Sigmoid colon (tissue), 3 donors: ENCODE measurements at regions not wholly inside any gene's neighbourhood (a gene's known extent, or its start where the extent isn't known, plus 50 kb on each side); places are given as distances from the start of the nearest gene placed in this dataset.

ENCODE experiments used
- POLR2A ChIP-seq, 2 donors: fragments of 450-650 bp; IDR thresholded peaks; one replicate each; pipeline ENCODE4 v1.6.1; 2016; ENCODE audit warnings: antibody characterized with exemption in 2 of 2, mild to moderate bottlenecking in 2 of 2, moderate library complexity in 2 of 2
- TF ChIP-seq, protein P1 (sequence below), 4 experiments: fragments of 450-650 bp in 3 of 4; fragments of 200-600 bp in 1 of 4; IDR thresholded peaks; one replicate each; pipeline ENCODE4 v1.5.1; 2016 to 2019; ENCODE audit warnings: antibody characterized with exemption in 4 of 4, mild to moderate bottlenecking in 3 of 4, moderate library complexity in 2 of 4

DNA sequence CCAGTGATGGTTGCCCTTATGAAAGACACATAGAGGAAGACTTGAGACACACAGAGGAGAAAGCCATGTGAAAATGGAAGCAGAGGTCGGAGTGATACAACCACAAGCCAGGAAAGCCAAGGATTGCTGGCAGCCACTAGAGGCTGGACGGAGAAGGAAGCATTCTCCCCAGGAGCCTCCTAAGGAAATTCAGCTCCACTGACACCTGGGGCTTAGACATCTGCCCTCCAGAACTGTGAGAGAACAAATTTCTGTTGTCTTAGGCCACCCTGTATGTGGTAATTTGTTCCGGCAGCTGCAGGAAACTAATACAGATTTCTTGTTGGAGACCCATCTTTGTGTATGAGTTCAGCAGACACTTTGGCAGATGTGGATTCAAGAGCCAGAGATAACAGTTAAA lies 126.9 kb upstream of the ATP1A1 start:
- TF ChIP-seq, protein P1, sequence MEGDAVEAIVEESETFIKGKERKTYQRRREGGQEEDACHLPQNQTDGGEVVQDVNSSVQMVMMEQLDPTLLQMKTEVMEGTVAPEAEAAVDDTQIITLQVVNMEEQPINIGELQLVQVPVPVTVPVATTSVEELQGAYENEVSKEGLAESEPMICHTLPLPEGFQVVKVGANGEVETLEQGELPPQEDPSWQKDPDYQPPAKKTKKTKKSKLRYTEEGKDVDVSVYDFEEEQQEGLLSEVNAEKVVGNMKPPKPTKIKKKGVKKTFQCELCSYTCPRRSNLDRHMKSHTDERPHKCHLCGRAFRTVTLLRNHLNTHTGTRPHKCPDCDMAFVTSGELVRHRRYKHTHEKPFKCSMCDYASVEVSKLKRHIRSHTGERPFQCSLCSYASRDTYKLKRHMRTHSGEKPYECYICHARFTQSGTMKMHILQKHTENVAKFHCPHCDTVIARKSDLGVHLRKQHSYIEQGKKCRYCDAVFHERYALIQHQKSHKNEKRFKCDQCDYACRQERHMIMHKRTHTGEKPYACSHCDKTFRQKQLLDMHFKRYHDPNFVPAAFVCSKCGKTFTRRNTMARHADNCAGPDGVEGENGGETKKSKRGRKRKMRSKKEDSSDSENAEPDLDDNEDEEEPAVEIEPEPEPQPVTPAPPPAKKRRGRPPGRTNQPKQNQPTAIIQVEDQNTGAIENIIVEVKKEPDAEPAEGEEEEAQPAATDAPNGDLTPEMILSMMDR (IDR thresholded peaks at IDR 0.05): no peak
- TF ChIP-seq POLR2A (IDR thresholded peaks at IDR 0.05): no peak
